ENCODE measurements at regions not wholly inside any gene's neighbourhood (a gene's known extent, or its start where the extent isn't known, plus 50 kb on each side); places are given as distances from the start of the nearest gene placed in this dataset.

DNA sequence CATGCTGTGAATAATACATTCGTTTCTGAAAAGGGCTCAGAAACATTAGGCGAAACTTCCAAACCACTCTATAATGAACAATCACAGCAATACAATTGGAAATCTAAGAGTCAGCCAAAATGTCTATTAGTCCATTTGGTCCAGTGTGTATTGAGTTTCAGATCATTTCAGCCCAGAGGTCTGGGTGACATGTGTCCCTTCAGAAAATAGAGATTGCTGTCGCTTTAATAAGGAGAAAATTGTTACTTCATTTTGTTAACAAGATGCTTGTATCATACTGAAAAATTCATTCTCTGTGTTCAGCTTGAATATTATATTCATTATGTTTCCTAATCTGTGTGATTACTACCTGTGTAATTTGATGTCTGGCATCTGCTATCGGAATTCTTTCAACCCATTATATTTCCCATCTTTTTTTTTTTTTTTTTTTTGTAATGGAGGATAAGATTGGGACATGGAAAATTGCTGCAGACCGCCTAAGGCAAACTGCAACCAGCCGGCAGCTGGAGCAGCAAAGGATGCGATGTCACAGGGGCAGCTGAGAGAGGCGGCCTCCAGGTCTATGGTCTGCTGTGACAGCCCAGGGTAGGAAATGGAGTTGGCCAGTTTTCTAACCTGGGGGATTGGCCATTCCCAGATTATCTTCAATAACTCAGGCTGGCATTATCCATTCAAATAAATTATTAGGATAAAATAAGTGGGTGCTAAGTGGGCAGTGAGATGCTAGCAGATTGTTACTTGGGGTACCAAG is 170.9 kb upstream of the NPVF start:
- intact Hi-C loops (cut with DNase I; ENCODE audit: low total_unique reads): no loop called here
- WGBS, 2 donors: 89 to 92% methylated on average over 8 of the region's 8 CpGs

DNA sequence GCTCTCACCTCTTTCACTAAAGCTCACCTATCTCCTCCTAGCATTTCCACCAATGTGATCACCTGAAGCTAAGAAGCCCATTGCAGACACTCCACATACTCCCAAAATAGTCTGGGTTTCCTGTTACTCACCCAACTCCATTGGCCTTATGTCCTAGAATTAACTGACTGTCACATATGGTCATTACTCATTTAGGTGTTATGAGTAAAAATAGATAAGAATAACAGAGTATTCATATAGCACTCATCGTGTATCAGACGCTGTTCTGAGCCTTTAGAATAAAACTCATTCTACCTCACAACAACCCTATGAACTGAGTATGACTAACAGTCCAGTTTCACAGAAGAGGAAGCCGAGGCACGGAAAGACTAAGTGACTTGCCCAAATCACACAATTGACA is 174.2 kb upstream of the NPVF start:
- 84 to 92% methylated on average over 4 of the region's 4 CpGs for WGBS, 2 donors
- intact Hi-C loops (cut with DNase I; ENCODE audit: low total_unique reads): loop anchor here (5.0 kb wide), 1 partner anchor 150 kb away; no protein-coding TSS in a partner anchor
- TF ChIP-seq, protein P1, sequence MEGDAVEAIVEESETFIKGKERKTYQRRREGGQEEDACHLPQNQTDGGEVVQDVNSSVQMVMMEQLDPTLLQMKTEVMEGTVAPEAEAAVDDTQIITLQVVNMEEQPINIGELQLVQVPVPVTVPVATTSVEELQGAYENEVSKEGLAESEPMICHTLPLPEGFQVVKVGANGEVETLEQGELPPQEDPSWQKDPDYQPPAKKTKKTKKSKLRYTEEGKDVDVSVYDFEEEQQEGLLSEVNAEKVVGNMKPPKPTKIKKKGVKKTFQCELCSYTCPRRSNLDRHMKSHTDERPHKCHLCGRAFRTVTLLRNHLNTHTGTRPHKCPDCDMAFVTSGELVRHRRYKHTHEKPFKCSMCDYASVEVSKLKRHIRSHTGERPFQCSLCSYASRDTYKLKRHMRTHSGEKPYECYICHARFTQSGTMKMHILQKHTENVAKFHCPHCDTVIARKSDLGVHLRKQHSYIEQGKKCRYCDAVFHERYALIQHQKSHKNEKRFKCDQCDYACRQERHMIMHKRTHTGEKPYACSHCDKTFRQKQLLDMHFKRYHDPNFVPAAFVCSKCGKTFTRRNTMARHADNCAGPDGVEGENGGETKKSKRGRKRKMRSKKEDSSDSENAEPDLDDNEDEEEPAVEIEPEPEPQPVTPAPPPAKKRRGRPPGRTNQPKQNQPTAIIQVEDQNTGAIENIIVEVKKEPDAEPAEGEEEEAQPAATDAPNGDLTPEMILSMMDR (IDR thresholded peaks at IDR 0.05): no peak

More for the DNA sequence above, 170.9 kb upstream of the NPVF start:
- Histone ChIP-seq H3K27ac (no peak overlapping the region), H3K4me3 (no peak overlapping the region), H3K36me3 (ENCODE audit: low read depth, missing control alignments) (no peaks in the 10 kb centered on the region), H3K4me1 (peaks cover 4% of the 10 kb centered on the region), H3K9me3 (no peaks in the 10 kb centered on the region), H3K27me3 (no peaks in the 10 kb centered on the region)
- TF ChIP-seq POLR2A (IDR thresholded peaks at IDR 0.05): no peak
- no peak for DNase-seq

GRCh38 chr7:25405736-25406135 is 177.4 kb upstream of the NPVF start:
- TF ChIP-seq, protein P1 (IDR thresholded peaks at IDR 0.05): no peak
- no peak for TF ChIP-seq POLR2A (IDR thresholded peaks at IDR 0.05)
- WGBS, 2 donors: 49 to 57% methylated on average over 5 of the region's 5 CpGs
- no peak overlapping the region for H3K4me3 ChIP-seq
- H3K27me3 ChIP-seq: no peaks in the 10 kb centered on the region
- no peaks in the 10 kb centered on the region for H3K4me1 ChIP-seq
- intact Hi-C loops (cut with DNase I; ENCODE audit: low total_unique reads): no loop called here
- H3K27ac ChIP-seq: no peak overlapping the region
- H3K9me3 ChIP-seq: no peaks in the 10 kb centered on the region
- no peaks in the 10 kb centered on the region for H3K36me3 ChIP-seq (ENCODE audit: low read depth, missing control alignments)
- DNase-seq: no peak

More for the DNA sequence above, 174.2 kb upstream of the NPVF start:
- no peak for DNase-seq
- Histone ChIP-seq H3K9me3 (no peaks in the 10 kb centered on the region), H3K36me3 (ENCODE audit: low read depth, missing control alignments) (no peaks in the 10 kb centered on the region), H3K27ac (no peak overlapping the region), H3K27me3 (no peaks in the 10 kb centered on the region), H3K4me1 (no peaks in the 10 kb centered on the region), H3K4me3 (no peak overlapping the region)

DNA sequence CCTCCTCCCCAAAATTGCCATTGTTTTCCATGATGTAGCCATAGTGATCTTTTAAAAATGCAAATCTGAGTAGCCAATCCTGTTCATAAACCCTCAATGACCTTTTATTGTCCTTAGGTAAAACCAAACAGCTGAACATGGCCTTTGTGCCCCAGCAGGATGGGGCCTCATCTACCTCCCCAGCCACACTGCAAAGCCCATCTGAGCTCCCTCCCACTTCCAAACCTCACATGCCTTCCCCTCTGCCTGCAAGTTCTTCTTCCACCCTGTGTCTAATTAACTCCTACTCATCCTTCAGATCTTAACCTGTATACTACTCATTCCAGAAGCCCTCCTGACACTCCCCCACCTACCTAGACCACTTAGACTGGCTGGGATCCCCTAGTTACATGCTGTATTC is 178.8 kb upstream of the NPVF start:
- Histone ChIP-seq H3K36me3 (ENCODE audit: low read depth, missing control alignments) (no peaks in the 10 kb centered on the region), H3K4me1 (no peaks in the 10 kb centered on the region), H3K27me3 (no peaks in the 10 kb centered on the region), H3K9me3 (no peaks in the 10 kb centered on the region), H3K4me3 (no peak overlapping the region), H3K27ac (no peak overlapping the region)
- no peak for DNase-seq
- intact Hi-C loops (cut with DNase I; ENCODE audit: low total_unique reads): no loop called here
- TF ChIP-seq POLR2A (IDR thresholded peaks at IDR 0.05): no peak
- TF ChIP-seq, protein P1 (IDR thresholded peaks at IDR 0.05): no peak

GRCh38 chr7:25408012-25408687 is 179.9 kb upstream of the NPVF start:
- DNase-seq: no peak
- Histone ChIP-seq H3K27ac (no peak overlapping the region), H3K27me3 (no peaks in the 10 kb centered on the region), H3K4me3 (no peak overlapping the region), H3K36me3 (ENCODE audit: low read depth, missing control alignments) (no peaks in the 10 kb centered on the region), H3K9me3 (no peaks in the 10 kb centered on the region), H3K4me1 (no peaks in the 10 kb centered on the region)
- no peak for TF ChIP-seq POLR2A (IDR thresholded peaks at IDR 0.05)
- TF ChIP-seq, protein P1 (IDR thresholded peaks at IDR 0.05): no peak
- intact Hi-C loops (cut with DNase I; ENCODE audit: low total_unique reads): no loop called here
- 74 to 77% methylated on average over 9 of the region's 9 CpGs for WGBS, 2 donors

Measured in testis (tissue), 2 donors.